ENCODE measurements at regions not wholly inside any gene's neighbourhood (a gene's known extent, or its start where the extent isn't known, plus 50 kb on each side); places are given as distances from the start of the nearest gene placed in this dataset.

- no peaks in the 10 kb centered on the region for H3K9me3 ChIP-seq (replicated peaks; ENCODE audit: control insufficient read depth, low read depth, low read length)
- H3K36me3 ChIP-seq (ENCODE audit: control insufficient read depth, insufficient read depth, low read length) = no peaks in the 10 kb centered on the region
- H3K27ac ChIP-seq (ENCODE audit: low read length) = no peak overlapping the region
- H3K4me1 ChIP-seq (ENCODE audit: control insufficient read depth, insufficient read depth, low read length) = no peaks in the 10 kb centered on the region
- no peak for DNase-seq
- no peak overlapping the region for H3K4me3 ChIP-seq (ENCODE audit: low read length)
- no peaks in the 10 kb centered on the region for H3K27me3 ChIP-seq (ENCODE audit: control insufficient read depth, insufficient read depth, low read length)
These were observed 99.5 kb upstream of the MCTP2 start for GRCh38 chr15:94131875-94132274.

DNA sequence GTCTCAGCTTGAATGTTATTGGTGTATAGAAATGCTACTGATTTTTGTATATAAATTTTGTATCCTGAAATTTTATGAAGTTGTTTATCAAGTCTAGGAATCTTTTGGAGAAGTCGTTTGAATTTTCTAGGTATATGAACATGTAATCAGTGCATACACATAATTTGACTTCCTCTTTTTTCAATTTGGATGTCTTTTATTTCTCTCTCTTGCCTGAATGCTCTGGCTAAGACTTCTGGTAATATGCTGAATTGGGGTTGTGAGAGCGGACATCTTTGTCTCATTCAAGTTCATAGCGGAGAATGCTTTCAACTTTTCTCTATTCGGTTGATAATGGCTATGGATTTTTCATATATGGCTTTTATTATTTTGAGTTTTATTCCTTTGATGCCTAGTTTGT, 100.9 kb upstream of the MCTP2 start:
- H3K27ac ChIP-seq (ENCODE audit: low read length) = no peak overlapping the region
- H3K36me3 ChIP-seq (ENCODE audit: control insufficient read depth, insufficient read depth, low read length) = no peaks in the 10 kb centered on the region
- DNase-seq = no peak
- H3K4me1 ChIP-seq (ENCODE audit: control insufficient read depth, insufficient read depth, low read length) = no peaks in the 10 kb centered on the region
- H3K9me3 ChIP-seq (replicated peaks; ENCODE audit: control insufficient read depth, low read depth, low read length) = no peaks in the 10 kb centered on the region
- no peak overlapping the region for H3K4me3 ChIP-seq (ENCODE audit: low read length)
- H3K27me3 ChIP-seq (ENCODE audit: control insufficient read depth, insufficient read depth, low read length) = no peaks in the 10 kb centered on the region
- no CpG with 5 or more reads among the region's 4 CpGs for WGBS (ENCODE audit: insufficient coverage)

DNA sequence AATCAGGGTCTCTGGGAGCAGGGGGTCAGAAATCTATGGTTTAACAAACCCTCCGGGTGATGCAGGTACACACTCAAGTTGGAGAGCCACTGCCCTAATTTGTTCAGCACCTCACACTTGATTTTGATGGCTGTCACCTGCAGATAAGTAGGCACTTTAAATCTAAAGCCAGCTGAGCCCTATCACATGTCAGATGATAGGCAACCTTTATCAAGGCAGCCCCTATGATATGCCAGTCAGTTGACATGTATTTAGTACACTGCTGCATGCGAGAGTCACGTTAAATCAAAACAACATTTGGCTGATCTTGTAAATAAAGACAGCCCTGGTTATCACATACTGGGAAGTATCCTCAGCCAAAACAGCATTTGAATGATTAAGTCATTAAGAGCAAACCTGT, 104.4 kb upstream of the MCTP2 start:
- H3K4me3 ChIP-seq (ENCODE audit: low read length) = no peak overlapping the region
- no peaks in the 10 kb centered on the region for H3K27me3 ChIP-seq (ENCODE audit: control insufficient read depth, insufficient read depth, low read length)
- H3K4me1 ChIP-seq (ENCODE audit: control insufficient read depth, insufficient read depth, low read length) = no peaks in the 10 kb centered on the region
- no peak overlapping the region for H3K27ac ChIP-seq (ENCODE audit: low read length)
- no peaks in the 10 kb centered on the region for H3K9me3 ChIP-seq (replicated peaks; ENCODE audit: control insufficient read depth, low read depth, low read length)
- DNase-seq = no peak
- 92% methylated on average over 3 of the region's 3 CpGs for WGBS (ENCODE audit: insufficient coverage)
- no peaks in the 10 kb centered on the region for H3K36me3 ChIP-seq (ENCODE audit: control insufficient read depth, insufficient read depth, low read length)

GRCh38 chr15:94125698-94126097, 105.7 kb upstream of the MCTP2 start:
- H3K27ac ChIP-seq (ENCODE audit: low read length) = peak overlapping the region; percentile 25
- no peaks in the 10 kb centered on the region for H3K27me3 ChIP-seq (ENCODE audit: control insufficient read depth, insufficient read depth, low read length)
- no peaks in the 10 kb centered on the region for H3K9me3 ChIP-seq (replicated peaks; ENCODE audit: control insufficient read depth, low read depth, low read length)
- H3K4me1 ChIP-seq (ENCODE audit: control insufficient read depth, insufficient read depth, low read length) = no peaks in the 10 kb centered on the region
- DNase-seq = no peak
- no CpG with 5 or more reads among the region's 2 CpGs for WGBS (ENCODE audit: insufficient coverage)
- H3K4me3 ChIP-seq (ENCODE audit: low read length) = no peak overlapping the region
- no peaks in the 10 kb centered on the region for H3K36me3 ChIP-seq (ENCODE audit: control insufficient read depth, insufficient read depth, low read length)

- Histone ChIP-seq H3K9me3 (replicated peaks; ENCODE audit: control insufficient read depth, low read depth, low read length) (no peaks in the 10 kb centered on the region), H3K4me3 (ENCODE audit: low read length) (no peak overlapping the region), H3K4me1 (ENCODE audit: control insufficient read depth, insufficient read depth, low read length) (no peaks in the 10 kb centered on the region), H3K36me3 (ENCODE audit: control insufficient read depth, insufficient read depth, low read length) (no peaks in the 10 kb centered on the region), H3K27me3 (ENCODE audit: control insufficient read depth, insufficient read depth, low read length) (no peaks in the 10 kb centered on the region), H3K27ac (ENCODE audit: low read length) (no peak overlapping the region)
- DNase-seq = peak; percentile 87
- WGBS (ENCODE audit: insufficient coverage) = no CpG with 5 or more reads among the region's 2 CpGs
These were observed 106.2 kb upstream of the MCTP2 start for GRCh38 chr15:94125156-94125555.

DNA sequence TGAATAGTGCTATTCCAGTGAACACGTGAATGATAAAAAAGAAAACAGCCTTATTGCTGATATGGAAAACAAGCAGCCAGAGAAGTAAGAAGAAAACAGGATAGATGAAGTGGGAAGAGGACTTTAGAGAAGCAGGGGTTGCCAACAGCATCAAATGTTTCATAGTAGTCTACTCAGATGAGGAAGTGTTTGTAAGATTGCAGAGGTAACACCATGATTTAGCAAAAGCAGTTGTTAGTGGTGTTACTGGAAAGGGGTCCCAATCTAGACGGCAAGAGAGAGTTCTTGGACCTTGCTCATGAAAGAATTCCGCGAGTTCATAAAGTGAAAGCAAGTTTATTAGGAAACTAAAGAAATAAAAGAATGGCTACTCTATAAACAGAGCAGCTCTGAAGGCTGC, 108.8 kb upstream of the MCTP2 start:
- no peak for DNase-seq
- Histone ChIP-seq H3K4me1 (ENCODE audit: control insufficient read depth, insufficient read depth, low read length) (peaks cover 5% of the 10 kb centered on the region), H3K27me3 (ENCODE audit: control insufficient read depth, insufficient read depth, low read length) (no peaks in the 10 kb centered on the region), H3K27ac (ENCODE audit: low read length) (no peak overlapping the region), H3K9me3 (replicated peaks; ENCODE audit: control insufficient read depth, low read depth, low read length) (no peaks in the 10 kb centered on the region), H3K4me3 (ENCODE audit: low read length) (no peak overlapping the region), H3K36me3 (ENCODE audit: control insufficient read depth, insufficient read depth, low read length) (no peaks in the 10 kb centered on the region)
- WGBS (ENCODE audit: insufficient coverage) = 79% methylated on average over 4 of the region's 4 CpGs

DNA sequence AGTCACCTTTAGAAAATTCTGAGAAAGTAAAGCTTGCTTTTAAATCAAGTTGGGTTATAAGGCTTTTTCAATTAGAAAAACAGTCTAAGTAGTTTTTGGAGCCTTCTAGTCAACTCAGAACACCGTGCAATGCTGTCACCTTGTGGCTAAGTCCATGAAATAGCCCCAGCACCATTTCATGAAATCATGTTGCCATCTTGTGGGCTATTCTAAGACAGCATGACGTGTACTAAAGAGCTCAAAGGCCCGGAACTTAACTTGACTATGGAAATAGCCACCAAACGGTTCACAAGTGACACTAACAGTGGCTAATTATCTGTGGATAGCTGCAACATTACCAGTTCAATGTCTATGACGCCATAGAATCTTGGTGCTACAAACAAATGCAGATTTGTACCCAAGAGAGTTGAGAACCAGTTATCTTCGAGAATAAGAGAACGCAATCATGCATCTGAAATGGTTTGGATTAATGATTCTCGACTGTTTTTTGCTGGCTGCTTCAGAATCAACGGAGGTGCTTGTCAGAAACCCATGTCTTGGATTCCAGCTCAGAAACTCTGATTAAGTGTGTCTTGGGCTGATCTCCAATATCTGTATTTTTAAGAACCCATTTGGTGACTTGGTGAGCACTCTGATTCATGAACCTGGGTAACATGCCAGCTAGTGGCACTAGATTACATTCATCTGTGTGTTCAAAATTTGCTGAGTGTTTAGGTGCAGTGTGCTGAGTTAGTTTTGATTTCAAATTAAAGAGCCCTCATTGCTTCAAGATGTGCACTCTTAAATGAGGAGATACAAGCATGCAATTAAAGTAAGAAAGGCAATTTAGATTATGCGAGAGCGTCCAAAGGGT, 111.2 kb upstream of the MCTP2 start:
- no peaks in the 10 kb centered on the region for H3K9me3 ChIP-seq (replicated peaks; ENCODE audit: control insufficient read depth, low read depth, low read length)
- H3K4me3 ChIP-seq (ENCODE audit: low read length) = no peak overlapping the region
- peaks cover 5% of the 10 kb centered on the region for H3K4me1 ChIP-seq (ENCODE audit: control insufficient read depth, insufficient read depth, low read length)
- WGBS (ENCODE audit: insufficient coverage) = 38% methylated on average over 5 of the region's 11 CpGs
- no peaks in the 10 kb centered on the region for H3K36me3 ChIP-seq (ENCODE audit: control insufficient read depth, insufficient read depth, low read length)
- DNase-seq = peak; percentile 97
- no peaks in the 10 kb centered on the region for H3K27me3 ChIP-seq (ENCODE audit: control insufficient read depth, insufficient read depth, low read length)
- peak overlapping the region; percentile 73 for H3K27ac ChIP-seq (ENCODE audit: low read length)

GRCh38 chr15:94119298-94119811, 112.0 kb upstream of the MCTP2 start:
- Histone ChIP-seq H3K4me3 (ENCODE audit: low read length) (no peak overlapping the region), H3K9me3 (replicated peaks; ENCODE audit: control insufficient read depth, low read depth, low read length) (no peaks in the 10 kb centered on the region), H3K27me3 (ENCODE audit: control insufficient read depth, insufficient read depth, low read length) (no peaks in the 10 kb centered on the region), H3K36me3 (ENCODE audit: control insufficient read depth, insufficient read depth, low read length) (no peaks in the 10 kb centered on the region), H3K27ac (ENCODE audit: low read length) (peak overlapping the region; percentile 73), H3K4me1 (ENCODE audit: control insufficient read depth, insufficient read depth, low read length) (peaks cover 5% of the 10 kb centered on the region)
- no CpG with 5 or more reads among the region's 6 CpGs for WGBS (ENCODE audit: insufficient coverage)
- DNase-seq = peak; percentile 93

DNA sequence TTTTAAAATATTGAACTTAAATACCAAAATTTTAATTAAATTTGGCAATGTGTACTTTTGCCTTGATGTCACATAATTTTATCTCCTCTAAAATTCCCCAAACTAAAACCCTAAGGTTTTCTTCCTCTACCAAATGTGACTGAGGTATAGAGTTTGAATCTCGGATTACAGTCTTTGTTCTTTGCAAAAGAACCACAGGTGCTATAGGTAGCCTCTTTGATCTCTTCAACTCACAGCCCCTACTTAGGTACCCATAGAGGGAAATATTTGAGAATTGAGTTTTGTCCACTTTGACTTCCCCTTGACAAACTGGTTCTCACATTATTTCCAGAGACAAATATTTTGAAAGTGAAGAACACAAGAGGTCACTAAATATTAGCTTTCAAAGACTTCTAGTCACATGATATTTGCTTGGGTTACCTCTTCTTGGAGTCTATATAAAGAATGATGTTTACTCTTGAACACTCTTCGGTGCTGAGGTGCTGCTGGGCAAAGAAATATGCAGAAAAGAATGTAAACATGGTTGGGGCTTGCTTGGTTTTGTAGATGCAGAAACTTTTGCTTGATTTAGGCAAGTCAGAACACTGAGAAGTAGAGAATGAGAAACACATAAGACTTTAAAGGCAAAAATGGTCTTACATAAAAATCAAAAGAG, 120.8 kb upstream of the MCTP2 start:
- H3K27ac ChIP-seq (ENCODE audit: low read length) = no peak overlapping the region
- no peak for DNase-seq
- 14% methylated on average over 1 of the region's 2 CpGs for WGBS (ENCODE audit: insufficient coverage)
- H3K4me3 ChIP-seq (ENCODE audit: low read length) = no peak overlapping the region
- no peaks in the 10 kb centered on the region for H3K4me1 ChIP-seq (ENCODE audit: control insufficient read depth, insufficient read depth, low read length)
- no peaks in the 10 kb centered on the region for H3K36me3 ChIP-seq (ENCODE audit: control insufficient read depth, insufficient read depth, low read length)
- H3K27me3 ChIP-seq (ENCODE audit: control insufficient read depth, insufficient read depth, low read length) = no peaks in the 10 kb centered on the region
- no peaks in the 10 kb centered on the region for H3K9me3 ChIP-seq (replicated peaks; ENCODE audit: control insufficient read depth, low read depth, low read length)

DNA sequence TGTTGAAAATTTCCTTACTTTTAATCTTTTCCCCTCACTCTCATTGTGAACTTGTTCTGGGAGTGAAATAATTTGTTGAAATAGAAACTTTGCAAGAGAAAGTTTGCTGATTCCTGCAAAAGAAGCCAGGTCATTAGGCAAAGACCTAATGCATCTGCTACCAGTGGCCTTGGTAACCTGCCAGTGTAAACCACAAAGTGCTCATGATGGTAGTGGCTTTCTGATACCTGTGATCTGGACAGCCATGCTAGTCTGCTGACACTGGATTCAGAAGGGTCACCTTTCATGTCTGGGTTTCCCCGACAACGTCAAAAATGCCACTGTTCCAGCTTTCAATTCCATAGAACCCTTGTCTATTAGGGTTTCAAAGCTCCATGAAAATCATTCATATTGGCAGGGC, 123.7 kb upstream of the MCTP2 start:
- Histone ChIP-seq H3K27me3 (ENCODE audit: control insufficient read depth, insufficient read depth, low read length) (no peaks in the 10 kb centered on the region), H3K4me1 (ENCODE audit: control insufficient read depth, insufficient read depth, low read length) (no peaks in the 10 kb centered on the region), H3K9me3 (replicated peaks; ENCODE audit: control insufficient read depth, low read depth, low read length) (no peaks in the 10 kb centered on the region), H3K4me3 (ENCODE audit: low read length) (no peak overlapping the region), H3K36me3 (ENCODE audit: control insufficient read depth, insufficient read depth, low read length) (no peaks in the 10 kb centered on the region), H3K27ac (ENCODE audit: low read length) (no peak overlapping the region)
- DNase-seq = no peak
- 94% methylated on average over 2 of the region's 2 CpGs for WGBS (ENCODE audit: insufficient coverage)

All from muscle of leg (tissue), 3 donors.